ENCODE measurements at regions not wholly inside any gene's neighbourhood (a gene's known extent, or its start where the extent isn't known, plus 50 kb on each side); places are given as distances from the start of the nearest gene placed in this dataset.

DNA sequence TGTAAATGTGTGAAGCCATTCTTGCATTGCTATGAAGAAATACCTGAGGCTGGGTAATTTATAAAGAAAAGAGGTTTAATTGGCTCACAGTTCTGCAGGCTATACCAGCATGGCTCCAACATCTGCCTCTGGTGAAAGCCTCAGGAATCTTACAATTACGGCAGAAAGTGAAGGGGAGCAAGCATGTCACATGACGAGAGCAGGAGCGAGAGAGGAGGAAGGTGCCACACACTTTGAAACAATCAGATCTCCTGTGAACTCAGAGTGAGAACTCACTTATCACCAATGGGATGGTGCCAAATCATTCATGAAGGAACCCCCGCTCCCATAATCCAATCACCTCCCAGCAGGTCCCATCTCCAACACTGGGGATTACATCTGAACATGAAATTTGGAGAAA is 213.6 kb upstream of the TSC22D2 start:
- Histone ChIP-seq H2AFZ (ENCODE audit: low read depth, low read length) (no peak overlapping the region), H3K4me1 (replicated peaks in 1 of 2; ENCODE audit: control insufficient read depth in 2 of 2, insufficient read depth in 2 of 2, low read length in 2 of 2) (no peaks in the 10 kb centered on the region), H3K4me3 (no peak overlapping the region), H3K9ac (ENCODE audit: insufficient read depth in 1 of 2, low read depth in 2 of 2, low read length in 2 of 2) (no peak overlapping the region), H3K4me2 (ENCODE audit: insufficient read depth, low read length) (no peak overlapping the region), H3K9me1 (ENCODE audit: control insufficient read depth, insufficient read depth, low read length) (no peaks in the 10 kb centered on the region), H3K79me2 (ENCODE audit: control insufficient read depth, insufficient read depth, low read length) (no peaks in the 10 kb centered on the region), H3K27ac (ENCODE audit: extremely low read depth, low read depth, low read length) (no peak overlapping the region), H3K36me3 (ENCODE audit: control insufficient read depth, insufficient read depth, low read length) (no peaks in the 10 kb centered on the region), H3K9me3 (replicated peaks; ENCODE audit: control insufficient read depth, insufficient read depth, low read depth, low read length) (no peaks in the 10 kb centered on the region), H3K27me3 (ENCODE audit: control insufficient read depth in 2 of 2, insufficient read depth in 2 of 2, low read length in 2 of 2) (no peaks in the 10 kb centered on the region), H4K20me1 (replicated peaks; ENCODE audit: control insufficient read depth, insufficient read depth, low read length) (no peaks in the 10 kb centered on the region)
- intact Hi-C loops (cut with micrococcal nuclease) (no loop called here), in situ Hi-C loops (cut with MboI) (loop anchor here (10.0 kb wide), 1 partner anchor 240 kb away; no protein-coding TSS in a partner anchor)
- ChIA-PET CTCF (ENCODE audit: low intra/inter-chr PET ratio) (no interaction called here), POLR2A (no interaction called here)
- BruUV-seq (replicated peaks), result no TSS peak
- no peak for DNase-seq (ENCODE audit: extremely low read depth in 1 of 4, low spot score in 3 of 4)
- WGBS (ENCODE audit: insufficient coverage, low coverage, missing lambda C conversion rate), result 0% methylated on average over 4 of the region's 4 CpGs
- TF ChIP-seq E2F3 (CRISPR knock-in tag; IDR thresholded peaks at IDR 0.05), result no peak
- TF ChIP-seq, protein P1, sequence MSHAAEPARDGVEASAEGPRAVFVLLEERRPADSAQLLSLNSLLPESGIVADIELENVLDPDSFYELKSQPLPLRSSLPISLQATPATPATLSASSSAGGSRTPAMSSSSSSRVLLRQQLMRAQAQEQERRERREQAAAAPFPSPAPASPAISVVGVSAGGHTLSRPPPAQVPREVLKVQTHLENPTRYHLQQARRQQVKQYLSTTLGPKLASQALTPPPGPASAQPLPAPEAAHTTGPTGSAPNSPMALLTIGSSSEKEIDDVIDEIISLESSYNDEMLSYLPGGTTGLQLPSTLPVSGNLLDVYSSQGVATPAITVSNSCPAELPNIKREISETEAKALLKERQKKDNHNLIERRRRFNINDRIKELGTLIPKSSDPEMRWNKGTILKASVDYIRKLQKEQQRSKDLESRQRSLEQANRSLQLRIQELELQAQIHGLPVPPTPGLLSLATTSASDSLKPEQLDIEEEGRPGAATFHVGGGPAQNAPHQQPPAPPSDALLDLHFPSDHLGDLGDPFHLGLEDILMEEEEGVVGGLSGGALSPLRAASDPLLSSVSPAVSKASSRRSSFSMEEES (CRISPR knock-in tag; IDR thresholded peaks at IDR 0.05), result 0 out of 2 replicates have a peak, but pooled peaks have one; percentile 13
- ATAC-seq, result no peak
- no peak for FAIRE-seq

DNA sequence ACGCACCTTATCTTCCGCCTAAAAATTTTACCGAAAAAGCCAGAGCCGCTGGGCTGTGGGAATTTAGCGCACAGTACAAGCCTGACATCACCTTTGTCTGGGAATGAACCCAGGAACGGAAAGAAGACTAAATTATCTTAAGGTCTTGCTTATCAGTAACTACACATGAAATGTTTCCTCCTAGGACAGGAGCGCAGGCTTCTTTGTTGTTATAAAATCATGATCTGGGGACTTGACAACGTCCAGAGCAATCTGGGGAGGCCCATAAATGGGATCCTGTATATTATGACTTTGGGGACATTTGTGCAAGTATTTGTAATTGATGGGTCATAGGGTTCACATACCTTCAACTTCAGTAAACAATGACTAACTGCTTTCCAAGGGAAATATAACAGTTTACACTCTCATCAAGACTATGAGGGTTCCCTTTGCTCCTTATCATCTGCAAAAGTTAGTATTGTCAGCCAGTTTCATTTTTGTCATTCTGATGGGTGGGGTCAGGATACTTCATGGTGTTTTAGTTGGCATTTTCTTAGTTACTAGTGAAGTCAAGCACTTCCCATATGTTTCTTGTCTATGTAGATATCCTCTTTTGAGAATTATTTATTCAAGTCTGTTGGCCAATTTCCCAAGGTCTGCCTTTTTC is 213.9 kb upstream of the PFN2 start:
- no peak overlapping the region for H3K9ac ChIP-seq (ENCODE audit: insufficient read depth in 1 of 2, low read depth in 2 of 2, low read length in 2 of 2)
- ChIA-PET CTCF (ENCODE audit: low intra/inter-chr PET ratio) (interaction anchor here (0.6 to 1.4 kb wide), 3 partner anchors 217 to 248 kb away, joined by 3 to 8 read pairs (median 5); no protein-coding TSS in a partner anchor), POLR2A (interaction anchor here (0.7 to 1.0 kb wide), 5 partner anchors 12 to 566 kb away, joined by 3 to 4 read pairs (median 4); no protein-coding TSS in a partner anchor)
- DNase-seq (ENCODE audit: extremely low read depth in 1 of 4, low spot score in 3 of 4) (no peak), FAIRE-seq (no peak), ATAC-seq (peak; percentile 45)
- H3K79me2 ChIP-seq (ENCODE audit: control insufficient read depth, insufficient read depth, low read length), result no peaks in the 10 kb centered on the region
- H3K4me2 ChIP-seq (ENCODE audit: insufficient read depth, low read length), result peak overlapping the region; percentile 75
- no peaks in the 10 kb centered on the region for H3K9me1 ChIP-seq (ENCODE audit: control insufficient read depth, insufficient read depth, low read length)
- H3K36me3 ChIP-seq (ENCODE audit: control insufficient read depth, insufficient read depth, low read length), result no peaks in the 10 kb centered on the region
- intact Hi-C loops (cut with micrococcal nuclease), result loop anchor here (1.0 kb wide), 3 partner anchors 217 to 304 kb away; no protein-coding TSS in a partner anchor
- no TSS peak for BruUV-seq (replicated peaks)
- no peak overlapping the region for H3K4me3 ChIP-seq
- in situ Hi-C loops (cut with MboI), result no loop called here
- no peaks in the 10 kb centered on the region for H3K9me3 ChIP-seq (replicated peaks; ENCODE audit: control insufficient read depth, insufficient read depth, low read depth, low read length)
- peaks cover 0 to 5% of the 10 kb centered on the region in 2 experiments; a peak in 1 of 5 replicates for H3K4me1 ChIP-seq (replicated peaks in 1 of 2; ENCODE audit: control insufficient read depth in 2 of 2, insufficient read depth in 2 of 2, low read length in 2 of 2)
- no peak overlapping the region for H3K27ac ChIP-seq (ENCODE audit: extremely low read depth, low read depth, low read length)
- peak overlapping the region; percentile 87; the same call in 1 of the 2 replicates for H2AFZ ChIP-seq (ENCODE audit: low read depth, low read length)
- WGBS (ENCODE audit: insufficient coverage, low coverage, missing lambda C conversion rate), result 0% methylated on average over 8 of the region's 8 CpGs
- peaks cover 3 to 9% of the 10 kb centered on the region in 2 experiments; a peak in 3 of 5 replicates for H3K27me3 ChIP-seq (ENCODE audit: control insufficient read depth in 2 of 2, insufficient read depth in 2 of 2, low read length in 2 of 2)
- H4K20me1 ChIP-seq (replicated peaks; ENCODE audit: control insufficient read depth, insufficient read depth, low read length), result no peaks in the 10 kb centered on the region
- 0 out of 2 replicates have a peak, but pooled peaks have one; percentile 29 for TF ChIP-seq FOXJ2 (tag; IDR thresholded peaks at IDR 0.05)
- TF ChIP-seq, protein P2, sequence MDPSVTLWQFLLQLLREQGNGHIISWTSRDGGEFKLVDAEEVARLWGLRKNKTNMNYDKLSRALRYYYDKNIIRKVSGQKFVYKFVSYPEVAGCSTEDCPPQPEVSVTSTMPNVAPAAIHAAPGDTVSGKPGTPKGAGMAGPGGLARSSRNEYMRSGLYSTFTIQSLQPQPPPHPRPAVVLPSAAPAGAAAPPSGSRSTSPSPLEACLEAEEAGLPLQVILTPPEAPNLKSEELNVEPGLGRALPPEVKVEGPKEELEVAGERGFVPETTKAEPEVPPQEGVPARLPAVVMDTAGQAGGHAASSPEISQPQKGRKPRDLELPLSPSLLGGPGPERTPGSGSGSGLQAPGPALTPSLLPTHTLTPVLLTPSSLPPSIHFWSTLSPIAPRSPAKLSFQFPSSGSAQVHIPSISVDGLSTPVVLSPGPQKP (CRISPR knock-in tag; IDR thresholded peaks at IDR 0.05), result no peak
- TF ChIP-seq, protein P3, sequence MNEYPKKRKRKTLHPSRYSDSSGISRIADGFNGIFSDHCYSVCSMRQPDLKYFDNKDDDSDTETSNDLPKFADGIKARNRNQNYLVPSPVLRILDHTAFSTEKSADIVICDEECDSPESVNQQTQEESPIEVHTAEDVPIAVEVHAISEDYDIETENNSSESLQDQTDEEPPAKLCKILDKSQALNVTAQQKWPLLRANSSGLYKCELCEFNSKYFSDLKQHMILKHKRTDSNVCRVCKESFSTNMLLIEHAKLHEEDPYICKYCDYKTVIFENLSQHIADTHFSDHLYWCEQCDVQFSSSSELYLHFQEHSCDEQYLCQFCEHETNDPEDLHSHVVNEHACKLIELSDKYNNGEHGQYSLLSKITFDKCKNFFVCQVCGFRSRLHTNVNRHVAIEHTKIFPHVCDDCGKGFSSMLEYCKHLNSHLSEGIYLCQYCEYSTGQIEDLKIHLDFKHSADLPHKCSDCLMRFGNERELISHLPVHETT (CRISPR knock-in tag; conservative IDR thresholded peaks at IDR 0.05 in 1 of 2, IDR thresholded peaks at IDR 0.05 in 1 of 2), result no peak
- TF ChIP-seq, protein P4, sequence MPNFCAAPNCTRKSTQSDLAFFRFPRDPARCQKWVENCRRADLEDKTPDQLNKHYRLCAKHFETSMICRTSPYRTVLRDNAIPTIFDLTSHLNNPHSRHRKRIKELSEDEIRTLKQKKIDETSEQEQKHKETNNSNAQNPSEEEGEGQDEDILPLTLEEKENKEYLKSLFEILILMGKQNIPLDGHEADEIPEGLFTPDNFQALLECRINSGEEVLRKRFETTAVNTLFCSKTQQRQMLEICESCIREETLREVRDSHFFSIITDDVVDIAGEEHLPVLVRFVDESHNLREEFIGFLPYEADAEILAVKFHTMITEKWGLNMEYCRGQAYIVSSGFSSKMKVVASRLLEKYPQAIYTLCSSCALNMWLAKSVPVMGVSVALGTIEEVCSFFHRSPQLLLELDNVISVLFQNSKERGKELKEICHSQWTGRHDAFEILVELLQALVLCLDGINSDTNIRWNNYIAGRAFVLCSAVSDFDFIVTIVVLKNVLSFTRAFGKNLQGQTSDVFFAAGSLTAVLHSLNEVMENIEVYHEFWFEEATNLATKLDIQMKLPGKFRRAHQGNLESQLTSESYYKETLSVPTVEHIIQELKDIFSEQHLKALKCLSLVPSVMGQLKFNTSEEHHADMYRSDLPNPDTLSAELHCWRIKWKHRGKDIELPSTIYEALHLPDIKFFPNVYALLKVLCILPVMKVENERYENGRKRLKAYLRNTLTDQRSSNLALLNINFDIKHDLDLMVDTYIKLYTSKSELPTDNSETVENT (CRISPR knock-in tag; IDR thresholded peaks at IDR 0.05), result no peak
- TF ChIP-seq MBD2 (IDR thresholded peaks at IDR 0.05; ENCODE audit: borderline replicate concordance, low read depth), result no peak
